Trophoblast cell (in vitro differentiated cells and primary cell): ENCODE measurements at regions not wholly inside any gene's neighbourhood (a gene's known extent, or its start where the extent isn't known, plus 50 kb on each side); places are given as distances from the start of the nearest gene placed in this dataset.

ENCODE experiments used
- DNase-seq, 2 donors: peaks; one replicate each; pipeline ENCODE4 v3.0.0-alpha.2; 2016
- H2AFZ ChIP-seq: 2 replicates; pipeline ENCODE4 v1.6.1; 2013; ENCODE audit warnings: low read length, moderate library complexity, mild to moderate bottlenecking; ENCODE audit not compliant: insufficient read depth, poor library complexity
- H2AK5ac ChIP-seq: 2 replicates; pipeline ENCODE4 v1.6.1; 2013; ENCODE audit warnings: mild to moderate bottlenecking, low read length
- H2BK120ac ChIP-seq: 2 replicates; pipeline ENCODE4 v1.6.1; 2013; ENCODE audit warnings: low read length, mild to moderate bottlenecking, moderate library complexity; ENCODE audit not compliant: insufficient read depth, poor library complexity
- H2BK12ac ChIP-seq: 2 replicates; pipeline ENCODE4 v1.6.1; 2013; ENCODE audit warnings: mild to moderate bottlenecking, low read length, moderate library complexity
- H2BK5ac ChIP-seq: 2 replicates; pipeline ENCODE4 v1.6.1; 2013; ENCODE audit warnings: low read length, low read depth, moderate library complexity, mild to moderate bottlenecking; ENCODE audit not compliant: poor library complexity
- H3K14ac ChIP-seq: 2 replicates; pipeline ENCODE4 v1.6.1; 2013; ENCODE audit warnings: mild to moderate bottlenecking, low read length
- H3K18ac ChIP-seq: 2 replicates; pipeline ENCODE4 v1.6.1; 2013; ENCODE audit warnings: mild to moderate bottlenecking, low read length
- H3K23ac ChIP-seq: 2 replicates; pipeline ENCODE4 v1.6.1; 2013; ENCODE audit warnings: low read length
- H3K27ac ChIP-seq: 2 replicates; pipeline ENCODE4 v1.5.1; 2013; ENCODE audit warnings: low read depth, mild to moderate bottlenecking, inconsistent platforms, low read length, moderate library complexity
- H3K27me3 ChIP-seq: 2 replicates; pipeline ENCODE4 v1.6.1; 2013; ENCODE audit warnings: inconsistent platforms, mild to moderate bottlenecking, low read length, moderate library complexity; ENCODE audit not compliant: insufficient read depth
- H3K36me3 ChIP-seq, 2 experiments: 1 replicate in 1 of 2; 2 replicates in 1 of 2; pipeline ENCODE4 v1.6.1; 2013; ENCODE audit warnings: low read length in 2 of 2, mild to moderate bottlenecking in 2 of 2, moderate library complexity in 1 of 2; ENCODE audit not compliant: insufficient read depth in 2 of 2, control insufficient read depth in 1 of 2
- H3K4ac ChIP-seq: 2 replicates; pipeline ENCODE4 v1.6.1; 2013; ENCODE audit warnings: low read depth, mild to moderate bottlenecking, low read length, moderate library complexity
- H3K4me1 ChIP-seq, 2 experiments: 1 replicate in 1 of 2; 2 replicates in 1 of 2; pipeline ENCODE4 v1.6.1; 2013; ENCODE audit warnings: low read length in 2 of 2, mild to moderate bottlenecking in 2 of 2, moderate library complexity in 1 of 2; ENCODE audit not compliant: insufficient read depth in 2 of 2, control insufficient read depth in 1 of 2
- H3K4me2 ChIP-seq: 2 replicates; pipeline ENCODE4 v1.6.1; 2013; ENCODE audit warnings: inconsistent platforms, mild to moderate bottlenecking, low read length, moderate library complexity
- H3K4me3 ChIP-seq: 2 replicates; pipeline ENCODE4 v1.5.1; 2013; ENCODE audit warnings: mild to moderate bottlenecking, low read depth, low read length, inconsistent platforms
- H3K79me1 ChIP-seq: one replicate; pipeline ENCODE4 v1.6.1; 2013; ENCODE audit warnings: low read length
- H3K79me2 ChIP-seq: 2 replicates; pipeline ENCODE4 v1.6.1; 2013; ENCODE audit warnings: low read length, mild to moderate bottlenecking; ENCODE audit not compliant: control insufficient read depth, insufficient read depth, poor library complexity
- H3K9ac ChIP-seq: 2 replicates; pipeline ENCODE4 v1.6.1; 2013; ENCODE audit warnings: mild to moderate bottlenecking, low read length
- H3K9me3 ChIP-seq: 2 replicates; pipeline ENCODE4 v1.6.1; 2013; ENCODE audit warnings: low read depth, mild to moderate bottlenecking, control low read depth, inconsistent platforms, low read length; ENCODE audit not compliant: insufficient read depth
- H4K12ac ChIP-seq: 2 replicates; pipeline ENCODE4 v1.6.1; 2013; ENCODE audit warnings: low read depth, mild to moderate bottlenecking, low read length, moderate library complexity
- H4K8ac ChIP-seq: 2 replicates; pipeline ENCODE4 v1.6.1; 2013; ENCODE audit warnings: low read depth, mild to moderate bottlenecking, low read length, moderate library complexity
- H4K91ac ChIP-seq: one replicate; pipeline ENCODE4 v1.6.1; 2013; ENCODE audit warnings: low read depth, mild to moderate bottlenecking, low read length, moderate library complexity
- WGBS: extraction: QIAGEN DNeasy Blood & Tissue Kit; methylation state at CpG from one replicate; pipeline ENCODE4 v1.1.7; 2013; ENCODE audit warnings: missing lambda C conversion rate; ENCODE audit not compliant: insufficient read length, insufficient coverage; ENCODE audit errors: extremely low coverage; 5-methylcytosine and 5-hydroxymethylcytosine counted together

- no peaks in the 10 kb centered on the region for H3K36me3 ChIP-seq
- no peak overlapping the region for H3K23ac ChIP-seq
- no peak overlapping the region for H4K12ac ChIP-seq
- no peak for DNase-seq
- no peak overlapping the region for H4K91ac ChIP-seq
- no peak overlapping the region for H2BK120ac ChIP-seq
- H2BK5ac ChIP-seq, result no peak overlapping the region
- H3K4me1 ChIP-seq, result no peaks in the 10 kb centered on the region
- no peak overlapping the region for H3K27ac ChIP-seq
- no peak overlapping the region for H2AFZ ChIP-seq
- no peaks in the 10 kb centered on the region for H3K27me3 ChIP-seq
- H4K8ac ChIP-seq, result no peak overlapping the region
- no peak overlapping the region for H3K14ac ChIP-seq
- WGBS, result no CpG with 5 or more reads among the region's 5 CpGs
- no peaks in the 10 kb centered on the region for H3K79me1 ChIP-seq
- H3K18ac ChIP-seq, result no peak overlapping the region
- H3K4ac ChIP-seq, result no peak overlapping the region
- H3K9me3 ChIP-seq, result peaks cover 64% of the 10 kb centered on the region
- H3K9ac ChIP-seq, result no peak overlapping the region
- H3K4me2 ChIP-seq, result no peak overlapping the region
- peak overlapping the region; percentile 20 for H3K4me3 ChIP-seq
- H3K79me2 ChIP-seq, result no peaks in the 10 kb centered on the region
- H2BK12ac ChIP-seq, result no peak overlapping the region
- H2AK5ac ChIP-seq, result no peak overlapping the region
Measured at GRCh38 chr22:47561766-47562165, 799.3 kb downstream of the TBC1D22A start.

- Histone ChIP-seq H3K36me3 (no peaks in the 10 kb centered on the region), H4K91ac (no peak overlapping the region), H3K4ac (no peak overlapping the region), H3K14ac (no peak overlapping the region), H2AK5ac (no peak overlapping the region), H2BK5ac (no peak overlapping the region), H3K4me3 (no peak overlapping the region), H3K23ac (no peak overlapping the region), H3K27me3 (no peaks in the 10 kb centered on the region), H3K9me3 (peaks cover 62% of the 10 kb centered on the region), H4K12ac (no peak overlapping the region), H2BK120ac (no peak overlapping the region), H3K4me1 (no peaks in the 10 kb centered on the region), H3K9ac (no peak overlapping the region), H3K79me1 (no peaks in the 10 kb centered on the region), H2BK12ac (no peak overlapping the region), H4K8ac (no peak overlapping the region), H3K18ac (no peak overlapping the region), H3K79me2 (no peaks in the 10 kb centered on the region), H3K27ac (no peak overlapping the region), H3K4me2 (no peak overlapping the region), H2AFZ (no peak overlapping the region)
- WGBS, result no CpG with 5 or more reads among the region's 9 CpGs
- no peak for DNase-seq
Measured at GRCh38 chr22:47561115-47561675, 798.7 kb downstream of the TBC1D22A start.

DNA sequence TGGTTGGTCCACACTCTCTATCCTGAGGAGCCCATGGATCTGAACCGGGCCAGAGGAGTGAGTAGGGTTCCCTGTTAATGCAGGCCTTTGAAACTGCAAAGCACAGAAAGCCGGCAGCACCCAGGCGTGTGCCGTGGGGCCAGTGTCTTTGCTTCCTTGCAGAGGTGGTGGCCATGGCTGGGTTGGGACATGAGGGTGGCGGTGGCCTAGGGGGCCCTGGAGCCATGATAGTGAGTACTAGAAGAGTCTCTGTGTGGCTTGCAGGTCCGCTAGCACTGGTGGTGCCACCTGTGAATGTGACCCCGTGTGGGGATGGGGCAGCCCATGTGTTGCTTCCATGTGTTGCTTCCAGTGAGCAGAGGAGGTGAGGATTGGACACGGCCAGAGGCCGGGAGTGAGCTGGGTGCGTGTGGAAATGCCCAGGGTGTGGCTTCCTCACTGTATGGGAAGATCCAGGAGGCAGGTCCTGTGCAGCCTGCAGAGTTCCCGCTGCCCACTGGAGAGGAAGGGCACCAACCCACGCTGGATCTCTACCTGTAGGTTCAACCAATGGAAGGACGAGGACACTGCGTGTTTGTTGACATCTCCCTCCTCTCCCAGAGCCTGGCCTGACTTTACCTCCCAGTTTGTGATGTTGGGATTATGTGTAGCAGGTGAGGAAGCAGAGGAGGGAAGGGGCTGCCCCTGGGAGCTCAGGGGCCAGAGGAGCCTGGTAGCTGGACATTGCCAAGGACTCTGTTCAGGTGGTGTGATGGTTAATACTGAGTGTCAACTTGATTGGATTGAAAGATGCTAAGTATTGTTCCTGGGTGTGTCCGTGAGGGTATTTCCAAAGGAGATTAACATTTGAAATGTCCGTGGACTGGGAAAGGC, 796.6 kb downstream of the TBC1D22A start:
- no CpG with 5 or more reads among the region's 16 CpGs for WGBS
- Histone ChIP-seq H3K79me2 (no peaks in the 10 kb centered on the region), H3K9me3 (peaks cover 47% of the 10 kb centered on the region), H3K14ac (no peak overlapping the region), H3K4me3 (peak overlapping the region; percentile 28), H2AK5ac (no peak overlapping the region), H2BK120ac (no peak overlapping the region), H3K27me3 (no peaks in the 10 kb centered on the region), H4K12ac (no peak overlapping the region), H2BK12ac (no peak overlapping the region), H3K4ac (no peak overlapping the region), H3K36me3 (no peaks in the 10 kb centered on the region), H4K8ac (no peak overlapping the region), H3K9ac (no peak overlapping the region), H3K18ac (no peak overlapping the region), H2BK5ac (no peak overlapping the region), H4K91ac (no peak overlapping the region), H3K4me1 (no peaks in the 10 kb centered on the region), H3K27ac (no peak overlapping the region), H3K23ac (no peak overlapping the region), H2AFZ (no peak overlapping the region), H3K4me2 (no peak overlapping the region), H3K79me1 (no peaks in the 10 kb centered on the region)
- no peak for DNase-seq

DNA sequence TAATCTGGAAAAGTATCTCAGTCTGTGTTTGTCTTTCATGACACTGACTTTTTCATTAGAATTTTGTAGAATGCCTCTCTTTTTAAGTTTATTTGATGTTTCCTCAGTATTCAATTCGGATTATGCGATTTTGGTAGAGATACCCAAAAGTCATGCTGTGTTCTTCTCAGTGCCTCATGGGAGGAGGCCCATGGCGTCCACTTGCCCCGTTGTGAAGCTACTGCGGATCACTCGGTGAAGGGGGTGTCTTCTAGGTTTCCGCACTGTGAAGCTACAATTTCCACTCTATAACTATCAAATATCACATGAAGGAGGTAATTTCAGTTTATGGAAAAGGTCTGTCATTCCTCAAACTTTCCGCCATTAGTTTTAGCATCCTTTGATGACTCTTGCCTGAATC, 794.0 kb downstream of the TBC1D22A start:
- Histone ChIP-seq H3K9me3 (peaks cover 44% of the 10 kb centered on the region), H2BK12ac (no peak overlapping the region), H3K27me3 (no peaks in the 10 kb centered on the region), H3K18ac (no peak overlapping the region), H3K36me3 (no peaks in the 10 kb centered on the region), H4K8ac (no peak overlapping the region), H2BK5ac (no peak overlapping the region), H3K4ac (no peak overlapping the region), H4K91ac (no peak overlapping the region), H3K4me3 (no peak overlapping the region), H3K9ac (no peak overlapping the region), H2BK120ac (no peak overlapping the region), H3K23ac (no peak overlapping the region), H3K14ac (no peak overlapping the region), H3K79me1 (no peaks in the 10 kb centered on the region), H3K79me2 (no peaks in the 10 kb centered on the region), H2AFZ (no peak overlapping the region), H3K27ac (no peak overlapping the region), H3K4me2 (no peak overlapping the region), H3K4me1 (no peaks in the 10 kb centered on the region), H4K12ac (no peak overlapping the region), H2AK5ac (no peak overlapping the region)
- WGBS, result no CpG with 5 or more reads among the region's 8 CpGs
- DNase-seq, result no peak
